ENCODE measurements at regions not wholly inside any gene's neighbourhood (a gene's known extent, or its start where the extent isn't known, plus 50 kb on each side); places are given as distances from the start of the nearest gene placed in this dataset.

- TF ChIP-seq, protein P1, sequence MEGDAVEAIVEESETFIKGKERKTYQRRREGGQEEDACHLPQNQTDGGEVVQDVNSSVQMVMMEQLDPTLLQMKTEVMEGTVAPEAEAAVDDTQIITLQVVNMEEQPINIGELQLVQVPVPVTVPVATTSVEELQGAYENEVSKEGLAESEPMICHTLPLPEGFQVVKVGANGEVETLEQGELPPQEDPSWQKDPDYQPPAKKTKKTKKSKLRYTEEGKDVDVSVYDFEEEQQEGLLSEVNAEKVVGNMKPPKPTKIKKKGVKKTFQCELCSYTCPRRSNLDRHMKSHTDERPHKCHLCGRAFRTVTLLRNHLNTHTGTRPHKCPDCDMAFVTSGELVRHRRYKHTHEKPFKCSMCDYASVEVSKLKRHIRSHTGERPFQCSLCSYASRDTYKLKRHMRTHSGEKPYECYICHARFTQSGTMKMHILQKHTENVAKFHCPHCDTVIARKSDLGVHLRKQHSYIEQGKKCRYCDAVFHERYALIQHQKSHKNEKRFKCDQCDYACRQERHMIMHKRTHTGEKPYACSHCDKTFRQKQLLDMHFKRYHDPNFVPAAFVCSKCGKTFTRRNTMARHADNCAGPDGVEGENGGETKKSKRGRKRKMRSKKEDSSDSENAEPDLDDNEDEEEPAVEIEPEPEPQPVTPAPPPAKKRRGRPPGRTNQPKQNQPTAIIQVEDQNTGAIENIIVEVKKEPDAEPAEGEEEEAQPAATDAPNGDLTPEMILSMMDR (IDR thresholded peaks at IDR 0.05 in 8 of 11, conservative IDR thresholded peaks at IDR 0.05 in 3 of 11), result no peak
- no peak for TF ChIP-seq POLR2A (IDR thresholded peaks at IDR 0.05)
- TF ChIP-seq POLR2AphosphoS5 (IDR thresholded peaks at IDR 0.05), result no peak
These were observed 274.0 kb upstream of the FIGN start for GRCh38 chr2:164009756-164010337.

Data from spleen (tissue), 7 donors.